HEK293 (cell line): ENCODE measurements at regions not wholly inside any gene's neighbourhood (a gene's known extent, or its start where the extent isn't known, plus 50 kb on each side); places are given as distances from the start of the nearest gene placed in this dataset.
A peak's percentile ranks its signal among the peaks of the same experiment; 100 is the strongest.

ENCODE experiments used
- FEZF1 ChIP-seq: fragments of 450-650 bp; formaldehyde crosslinking; IDR thresholded peaks from 2 replicates; pipeline ENCODE4 v1.5.1; 2016; ENCODE audit warnings: missing biosample characterization, missing genetic modification characterization
- GLIS1 ChIP-seq: fragments of 450-650 bp; formaldehyde crosslinking; IDR thresholded peaks from 2 replicates; pipeline ENCODE4 v1.5.1; 2016; ENCODE audit warnings: missing biosample characterization, missing genetic modification characterization
- HOXA7 ChIP-seq: sonication (generic); formaldehyde crosslinking; IDR thresholded peaks from 2 replicates; pipeline ENCODE4 v1.8.1; 2022; ENCODE audit warnings: missing genetic modification reagents, borderline replicate concordance
- HOXC10 ChIP-seq: sonication (generic); formaldehyde crosslinking; IDR thresholded peaks from 2 replicates; pipeline ENCODE4 v1.8.1; 2023; ENCODE audit warnings: mild to moderate bottlenecking, missing genetic modification reagents
- KLF8 ChIP-seq: fragments of 450-650 bp; formaldehyde crosslinking; IDR thresholded peaks from 2 replicates; pipeline ENCODE4 v1.5.1; 2016; ENCODE audit warnings: missing biosample characterization, missing genetic modification characterization
- KLF9 ChIP-seq: fragments of 450-650 bp; formaldehyde crosslinking; IDR thresholded peaks from 2 replicates; pipeline ENCODE4 v1.5.1; 2016; ENCODE audit warnings: missing biosample characterization, missing genetic modification characterization, low read depth
- SP2 ChIP-seq: fragments of 450-650 bp; formaldehyde crosslinking; IDR thresholded peaks from 2 replicates; pipeline ENCODE4 v1.5.1; 2016; ENCODE audit warnings: missing biosample characterization, missing genetic modification characterization
- ZNF175 ChIP-seq: fragments of 450-650 bp; formaldehyde crosslinking; IDR thresholded peaks from 2 replicates; pipeline ENCODE4 v1.5.1; 2016; ENCODE audit warnings: missing biosample characterization, missing genetic modification characterization
- ZNF202 ChIP-seq: fragments of 450-650 bp; formaldehyde crosslinking; IDR thresholded peaks from 2 replicates; pipeline ENCODE4 v1.5.1; 2016; ENCODE audit warnings: missing biosample characterization, missing genetic modification characterization, borderline replicate concordance
- ZNF266 ChIP-seq: fragments of 450-650 bp; formaldehyde crosslinking; IDR thresholded peaks from 2 replicates; pipeline ENCODE4 v1.5.1; 2016; ENCODE audit warnings: missing biosample characterization, missing genetic modification characterization, low read depth
- ZNF274 ChIP-seq, 2 experiments: fragments of 200-500 bp in 1 of 2; fragments of 450-650 bp in 1 of 2; sonication (Bioruptor generic) in 1 of 2; formaldehyde crosslinking in 1 of 2; IDR thresholded peaks; 2 replicates each; pipeline versions ENCODE4 v1.5.1 to v1.6.1; 2014 to 2016; ENCODE audit warnings: borderline replicate concordance in 1 of 2, inconsistent platforms in 1 of 2, low read length in 1 of 2, missing biosample characterization in 1 of 2, missing genetic modification characterization in 1 of 2
- ZNF341 ChIP-seq: fragments of 450-650 bp; formaldehyde crosslinking; IDR thresholded peaks from 2 replicates; pipeline ENCODE4; 2016; ENCODE audit warnings: low read depth, missing biosample characterization, missing genetic modification characterization
- ZNF37A ChIP-seq: fragments of 450-650 bp; IDR thresholded peaks from 2 replicates; pipeline ENCODE4 v1.5.1; 2018; ENCODE audit warnings: missing biosample characterization, missing genetic modification characterization
- ZNF529 ChIP-seq: fragments of 450-650 bp; formaldehyde crosslinking; IDR thresholded peaks from 2 replicates; pipeline ENCODE4 v1.5.1; 2017; ENCODE audit warnings: missing genetic modification characterization, missing biosample characterization; ENCODE audit not compliant: insufficient replicate concordance
- ZNF555 ChIP-seq: fragments of 450-650 bp; formaldehyde crosslinking; conservative IDR thresholded peaks from 2 replicates; pipeline ENCODE4 v1.5.1; 2017; ENCODE audit warnings: missing biosample characterization, mild to moderate bottlenecking, missing genetic modification characterization, inconsistent platforms
- ZNF610 ChIP-seq: fragments of 450-650 bp; formaldehyde crosslinking; IDR thresholded peaks from 2 replicates; pipeline ENCODE4 v1.5.1; 2016; ENCODE audit warnings: missing biosample characterization, missing genetic modification characterization, borderline replicate concordance
- ZNF623 ChIP-seq: fragments of 450-650 bp; formaldehyde crosslinking; IDR thresholded peaks from 2 replicates; pipeline ENCODE4 v1.5.1; 2016; ENCODE audit warnings: missing biosample characterization, missing genetic modification characterization
- ZNF629 ChIP-seq: fragments of 450-650 bp; formaldehyde crosslinking; IDR thresholded peaks from 2 replicates; pipeline ENCODE4 v1.5.1; 2017; ENCODE audit warnings: missing biosample characterization, missing genetic modification characterization
- ZNF658 ChIP-seq: fragments of 450-650 bp; formaldehyde crosslinking; IDR thresholded peaks from 2 replicates; pipeline ENCODE4; 2016; ENCODE audit warnings: missing biosample characterization, missing genetic modification characterization
- ZSCAN16 ChIP-seq: fragments of 450-650 bp; formaldehyde crosslinking; IDR thresholded peaks from 2 replicates; pipeline ENCODE4 v1.5.1; 2016; ENCODE audit warnings: missing biosample characterization, missing genetic modification characterization
- TF ChIP-seq, protein P1 (sequence below): fragments of 450-650 bp; formaldehyde crosslinking; IDR thresholded peaks from 2 replicates; pipeline ENCODE4 v1.5.1; 2016; ENCODE audit warnings: missing biosample characterization, missing genetic modification characterization
- TF ChIP-seq, protein P2 (sequence below): fragments of 450-650 bp; formaldehyde crosslinking; IDR thresholded peaks from 2 replicates; pipeline ENCODE4 v1.5.1; 2016; ENCODE audit warnings: missing biosample characterization, missing genetic modification characterization
- TF ChIP-seq, protein P3 (sequence below): fragments of 450-650 bp; formaldehyde crosslinking; IDR thresholded peaks from 2 replicates; pipeline ENCODE4 v1.5.1; 2017; ENCODE audit warnings: missing biosample characterization, missing genetic modification characterization
- TF ChIP-seq, protein P4 (sequence below): fragments of 450-650 bp; formaldehyde crosslinking; IDR thresholded peaks from 2 replicates; pipeline ENCODE4 v1.5.1; 2016; ENCODE audit warnings: missing biosample characterization, missing genetic modification characterization

DNA sequence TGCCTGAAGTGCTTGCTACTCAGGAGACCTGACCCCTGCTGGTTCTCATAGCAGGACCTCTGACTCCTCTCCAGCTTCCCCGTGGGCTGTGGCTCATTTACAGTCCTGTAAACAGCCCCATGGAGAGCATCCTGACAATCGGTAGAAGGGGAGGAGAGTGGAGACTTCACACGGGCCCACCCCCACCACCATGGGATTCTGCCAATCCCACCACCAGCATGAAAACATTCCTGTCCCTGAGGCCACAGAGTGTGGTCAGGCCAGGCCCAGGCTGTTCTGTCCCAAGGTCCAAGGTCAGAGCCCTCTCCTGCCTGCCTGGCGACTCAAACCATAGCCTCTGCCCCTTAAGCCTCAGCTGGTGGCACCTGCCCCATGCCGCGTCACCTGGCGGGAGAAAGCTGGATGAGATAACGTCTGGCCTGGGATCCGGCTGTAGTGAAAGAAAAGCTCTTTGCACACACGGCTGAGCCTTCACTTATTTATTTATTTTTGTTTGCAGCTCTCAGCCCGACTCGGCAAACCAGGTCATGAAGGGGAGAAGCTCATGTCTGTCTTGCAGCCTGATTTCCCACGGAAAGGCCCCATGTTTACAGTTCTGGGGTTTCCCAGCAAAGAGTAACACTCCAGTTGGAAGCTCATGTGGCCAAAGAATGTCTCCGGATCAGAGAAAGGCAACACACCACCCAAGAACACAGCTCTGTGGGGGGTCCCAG lies 293.6 kb upstream of the ZMIZ1 start (continued):
- TF ChIP-seq, protein P1, sequence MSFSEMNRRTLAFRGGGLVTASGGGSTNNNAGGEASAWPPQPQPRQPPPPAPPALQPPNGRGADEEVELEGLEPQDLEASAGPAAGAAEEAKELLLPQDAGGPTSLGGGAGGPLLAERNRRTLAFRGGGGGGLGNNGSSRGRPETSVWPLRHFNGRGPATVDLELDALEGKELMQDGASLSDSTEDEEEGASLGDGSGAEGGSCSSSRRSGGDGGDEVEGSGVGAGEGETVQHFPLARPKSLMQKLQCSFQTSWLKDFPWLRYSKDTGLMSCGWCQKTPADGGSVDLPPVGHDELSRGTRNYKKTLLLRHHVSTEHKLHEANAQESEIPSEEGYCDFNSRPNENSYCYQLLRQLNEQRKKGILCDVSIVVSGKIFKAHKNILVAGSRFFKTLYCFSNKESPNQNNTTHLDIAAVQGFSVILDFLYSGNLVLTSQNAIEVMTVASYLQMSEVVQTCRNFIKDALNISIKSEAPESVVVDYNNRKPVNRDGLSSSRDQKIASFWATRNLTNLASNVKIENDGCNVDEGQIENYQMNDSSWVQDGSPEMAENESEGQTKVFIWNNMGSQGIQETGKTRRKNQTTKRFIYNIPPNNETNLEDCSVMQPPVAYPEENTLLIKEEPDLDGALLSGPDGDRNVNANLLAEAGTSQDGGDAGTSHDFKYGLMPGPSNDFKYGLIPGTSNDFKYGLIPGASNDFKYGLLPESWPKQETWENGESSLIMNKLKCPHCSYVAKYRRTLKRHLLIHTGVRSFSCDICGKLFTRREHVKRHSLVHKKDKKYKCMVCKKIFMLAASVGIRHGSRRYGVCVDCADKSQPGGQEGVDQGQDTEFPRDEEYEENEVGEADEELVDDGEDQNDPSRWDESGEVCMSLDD (tag by site-specific recombination): no peak
- no peak for TF ChIP-seq ZNF266
- TF ChIP-seq ZNF202 (tag by site-specific recombination): no peak
- no peak for TF ChIP-seq ZNF658
- peak; percentile 33; the same call in 1 of the 2 replicates for TF ChIP-seq FEZF1 (tag by site-specific recombination)
- TF ChIP-seq ZNF341 (tag by site-specific recombination): peak; percentile 68
- TF ChIP-seq ZNF274 (IDR thresholded peaks at IDR 0.05; ENCODE audit: low read length): no peak
- TF ChIP-seq ZNF274 (tag by site-specific recombination; IDR thresholded peaks at IDR 0.05; ENCODE audit: borderline replicate concordance): no peak
- TF ChIP-seq GLIS1 (tag by site-specific recombination): peak; percentile 96
- TF ChIP-seq ZNF529 (tag by site-specific recombination): no peak
- TF ChIP-seq KLF8 (tag by site-specific recombination): no peak
- TF ChIP-seq, protein P2, sequence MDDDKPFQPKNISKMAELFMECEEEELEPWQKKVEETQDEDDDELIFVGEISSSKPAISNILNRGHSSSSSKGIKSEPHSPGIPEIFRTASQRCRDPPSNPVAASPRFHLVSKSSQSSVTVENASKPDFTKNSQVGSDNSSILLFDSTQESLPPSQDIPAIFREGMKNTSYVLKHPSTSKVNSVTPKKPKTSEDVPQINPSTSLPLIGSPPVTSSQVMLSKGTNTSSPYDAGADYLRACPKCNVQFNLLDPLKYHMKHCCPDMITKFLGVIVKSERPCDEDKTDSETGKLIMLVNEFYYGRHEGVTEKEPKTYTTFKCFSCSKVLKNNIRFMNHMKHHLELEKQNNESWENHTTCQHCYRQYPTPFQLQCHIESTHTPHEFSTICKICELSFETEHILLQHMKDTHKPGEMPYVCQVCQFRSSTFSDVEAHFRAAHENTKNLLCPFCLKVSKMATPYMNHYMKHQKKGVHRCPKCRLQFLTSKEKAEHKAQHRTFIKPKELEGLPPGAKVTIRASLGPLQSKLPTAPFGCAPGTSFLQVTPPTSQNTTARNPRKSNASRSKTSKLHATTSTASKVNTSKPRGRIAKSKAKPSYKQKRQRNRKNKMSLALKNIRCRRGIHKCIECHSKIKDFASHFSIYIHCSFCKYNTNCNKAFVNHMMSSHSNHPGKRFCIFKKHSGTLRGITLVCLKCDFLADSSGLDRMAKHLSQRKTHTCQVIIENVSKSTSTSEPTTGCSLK (tag by site-specific recombination): no peak
- no peak for TF ChIP-seq SP2 (tag by site-specific recombination)
- no peak for TF ChIP-seq ZNF37A
- TF ChIP-seq ZNF610 (tag by site-specific recombination): no peak
- TF ChIP-seq ZNF175: no peak
- TF ChIP-seq ZNF629 (tag by site-specific recombination): peak; percentile 26; the same call in 1 of the 2 replicates
- TF ChIP-seq ZNF555 (tag by site-specific recombination): no peak
- TF ChIP-seq, protein P3, sequence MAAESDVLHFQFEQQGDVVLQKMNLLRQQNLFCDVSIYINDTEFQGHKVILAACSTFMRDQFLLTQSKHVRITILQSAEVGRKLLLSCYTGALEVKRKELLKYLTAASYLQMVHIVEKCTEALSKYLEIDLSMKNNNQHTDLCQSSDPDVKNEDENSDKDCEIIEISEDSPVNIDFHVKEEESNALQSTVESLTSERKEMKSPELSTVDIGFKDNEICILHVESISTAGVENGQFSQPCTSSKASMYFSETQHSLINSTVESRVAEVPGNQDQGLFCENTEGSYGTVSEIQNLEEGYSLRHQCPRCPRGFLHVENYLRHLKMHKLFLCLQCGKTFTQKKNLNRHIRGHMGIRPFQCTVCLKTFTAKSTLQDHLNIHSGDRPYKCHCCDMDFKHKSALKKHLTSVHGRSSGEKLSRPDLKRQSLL (tag by site-specific recombination): no peak
- no peak for TF ChIP-seq HOXC10 (CRISPR knock-in tag)
- TF ChIP-seq KLF9: no peak
- TF ChIP-seq ZSCAN16 (tag by site-specific recombination): no peak
- no peak for TF ChIP-seq HOXA7
- TF ChIP-seq, protein P4, sequence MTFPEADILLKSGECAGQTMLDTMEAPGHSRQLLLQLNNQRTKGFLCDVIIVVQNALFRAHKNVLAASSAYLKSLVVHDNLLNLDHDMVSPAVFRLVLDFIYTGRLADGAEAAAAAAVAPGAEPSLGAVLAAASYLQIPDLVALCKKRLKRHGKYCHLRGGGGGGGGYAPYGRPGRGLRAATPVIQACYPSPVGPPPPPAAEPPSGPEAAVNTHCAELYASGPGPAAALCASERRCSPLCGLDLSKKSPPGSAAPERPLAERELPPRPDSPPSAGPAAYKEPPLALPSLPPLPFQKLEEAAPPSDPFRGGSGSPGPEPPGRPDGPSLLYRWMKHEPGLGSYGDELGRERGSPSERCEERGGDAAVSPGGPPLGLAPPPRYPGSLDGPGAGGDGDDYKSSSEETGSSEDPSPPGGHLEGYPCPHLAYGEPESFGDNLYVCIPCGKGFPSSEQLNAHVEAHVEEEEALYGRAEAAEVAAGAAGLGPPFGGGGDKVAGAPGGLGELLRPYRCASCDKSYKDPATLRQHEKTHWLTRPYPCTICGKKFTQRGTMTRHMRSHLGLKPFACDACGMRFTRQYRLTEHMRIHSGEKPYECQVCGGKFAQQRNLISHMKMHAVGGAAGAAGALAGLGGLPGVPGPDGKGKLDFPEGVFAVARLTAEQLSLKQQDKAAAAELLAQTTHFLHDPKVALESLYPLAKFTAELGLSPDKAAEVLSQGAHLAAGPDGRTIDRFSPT (tag by site-specific recombination): peak; percentile 97
- no peak for TF ChIP-seq ZNF623 (tag by site-specific recombination)
